ENCODE measurements at regions not wholly inside any gene's neighbourhood (a gene's known extent, or its start where the extent isn't known, plus 50 kb on each side); places are given as distances from the start of the nearest gene placed in this dataset.
"Not testable (repeated sequence)": the region's sequence is repeated elsewhere in the genome, so short reads cannot be mapped to it uniquely, and the experiment has no call there.

DNA sequence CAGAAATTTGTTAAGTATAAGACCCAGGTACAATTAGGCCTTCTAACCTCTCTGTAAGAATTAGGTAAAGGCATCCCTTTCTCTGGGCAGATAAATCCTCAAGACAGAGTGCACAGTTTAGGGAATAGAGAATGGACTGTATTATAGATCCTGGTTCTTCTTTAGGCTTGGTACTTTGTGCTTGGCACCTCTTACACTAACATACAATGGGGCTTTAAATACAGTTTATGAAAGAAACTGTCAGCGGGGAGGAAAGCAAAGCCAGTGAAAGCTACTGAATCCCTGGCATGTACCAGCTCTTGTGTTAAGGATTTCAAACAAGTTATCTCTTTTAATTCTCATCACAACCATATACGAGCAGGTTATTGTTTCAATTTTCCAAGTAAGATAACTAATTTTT is 1350.0 kb downstream of the ADGRL3 start:
- DNase-seq (no peak), ATAC-seq (ENCODE audit: poor library complexity) (no peak)
- intact Hi-C loops (cut with DNase I): no loop called here

- ATAC-seq (ENCODE audit: poor library complexity) (no peak), DNase-seq (no peak)
- intact Hi-C loops (cut with DNase I): no loop called here
Measured at GRCh38 chr4:62549601-62550000, 1349.5 kb downstream of the ADGRL3 start.

DNA sequence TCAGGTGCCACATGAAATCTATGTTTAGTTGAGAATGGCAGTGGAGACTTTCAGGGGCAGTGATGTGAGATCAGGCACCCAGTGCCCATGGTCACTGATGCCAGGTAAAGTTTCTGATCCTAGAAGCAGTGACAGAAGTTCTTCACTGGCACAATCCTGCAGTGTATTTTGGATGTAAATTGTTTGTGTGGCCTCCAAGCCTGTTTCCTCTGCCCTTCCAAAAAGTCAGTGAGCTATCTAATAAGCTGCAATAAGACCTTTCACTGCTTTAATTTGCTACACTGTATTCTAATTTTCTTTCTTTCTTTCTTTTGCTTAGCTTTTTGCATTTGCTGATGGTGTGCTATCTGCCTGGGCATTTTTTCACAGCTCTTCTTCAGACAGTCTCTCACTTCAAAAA is 1348.6 kb downstream of the ADGRL3 start:
- intact Hi-C loops (cut with DNase I): no loop called here
- DNase-seq (no peak), ATAC-seq (ENCODE audit: poor library complexity) (peak; percentile 70)

DNA sequence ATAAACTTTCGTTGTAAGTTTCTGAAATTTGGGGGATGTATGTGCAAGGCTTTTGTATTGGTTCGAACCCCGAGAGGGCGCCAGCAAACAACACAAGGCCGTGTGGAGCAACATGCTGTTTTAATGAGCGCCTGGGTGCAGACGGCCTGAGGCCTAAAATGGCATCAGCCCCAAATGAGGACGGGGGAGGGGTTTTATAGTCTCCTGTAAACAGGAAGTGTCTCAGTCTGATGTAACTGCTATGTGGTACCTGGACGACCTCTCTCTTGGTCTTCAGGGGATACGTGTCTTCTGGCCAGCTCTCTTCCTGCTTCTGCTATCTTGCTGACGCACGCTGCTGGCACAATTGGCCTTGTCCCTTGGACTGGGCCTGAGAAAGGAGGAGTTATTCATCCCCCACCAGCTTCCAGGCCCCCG is 1348.0 kb downstream of the ADGRL3 start:
- intact Hi-C loops (cut with DNase I): no loop called here
- ATAC-seq (ENCODE audit: poor library complexity): peak; percentile 79

GRCh38 chr4:62544428-62544827 is 1344.3 kb downstream of the ADGRL3 start:
- intact Hi-C loops (cut with DNase I): no loop called here
- no peak for ATAC-seq (ENCODE audit: poor library complexity)
- DNase-seq: no peak

More for the DNA sequence above, 1348.0 kb downstream of the ADGRL3 start:
- DNase-seq: peak; percentile 77

DNA sequence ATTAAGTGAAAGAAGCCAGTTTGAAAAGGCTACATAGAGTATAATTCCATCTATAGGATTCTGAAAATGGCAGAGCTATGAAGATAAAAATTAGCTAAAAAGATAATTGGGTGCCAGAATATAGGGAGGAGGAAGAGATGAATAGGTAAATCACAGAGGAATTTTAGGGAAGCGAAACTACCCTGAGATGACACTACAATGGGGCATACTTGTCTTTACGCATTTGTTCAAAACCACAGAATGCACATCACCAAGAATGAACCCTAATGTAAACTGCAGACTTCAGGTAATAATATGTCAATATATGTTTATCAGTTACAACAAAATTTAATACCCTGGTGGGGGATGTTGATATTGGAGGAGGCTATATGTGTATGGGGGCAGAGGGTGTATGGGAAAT is 1342.9 kb downstream of the ADGRL3 start:
- ATAC-seq (ENCODE audit: poor library complexity) (no peak), DNase-seq (no peak)
- intact Hi-C loops (cut with DNase I): no loop called here

- ATAC-seq (ENCODE audit: poor library complexity): no peak
Measured at GRCh38 chr4:62533573-62533972, 1333.4 kb downstream of the ADGRL3 start.

GRCh38 chr4:62531731-62532130 is 1331.6 kb downstream of the ADGRL3 start:
- intact Hi-C loops (cut with DNase I): no loop called here
- ATAC-seq (ENCODE audit: poor library complexity): no peak

More at GRCh38 chr4:62533573-62533972, 1333.4 kb downstream of the ADGRL3 start:
- no peak for DNase-seq
- intact Hi-C loops (cut with DNase I): no loop called here

GRCh38 chr4:62531264-62531663 is 1331.1 kb downstream of the ADGRL3 start:
- DNase-seq (no peak), ATAC-seq (ENCODE audit: poor library complexity) (no peak)
- intact Hi-C loops (cut with DNase I): no loop called here

More at GRCh38 chr4:62531731-62532130, 1331.6 kb downstream of the ADGRL3 start:
- no peak for DNase-seq

DNA sequence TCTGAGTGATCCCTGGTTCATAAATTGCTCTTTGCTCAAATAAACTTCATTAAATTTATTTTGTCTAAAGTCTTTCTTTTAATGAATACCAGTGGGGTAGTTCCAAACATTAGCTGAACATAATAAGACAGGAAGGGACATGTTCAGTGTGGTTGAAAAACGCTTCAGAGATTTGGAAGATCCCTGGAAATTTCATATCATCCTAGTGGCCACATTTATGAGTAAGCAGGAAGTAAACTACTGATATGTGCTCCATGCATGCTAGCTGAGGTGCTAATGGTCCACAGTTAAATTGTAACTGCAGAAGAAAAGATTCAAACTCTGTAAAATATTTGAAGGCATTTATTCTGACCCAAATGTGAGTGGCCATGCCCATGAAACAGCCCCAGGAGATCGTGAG is 1328.7 kb downstream of the ADGRL3 start:
- DNase-seq: no peak
- intact Hi-C loops (cut with DNase I): no loop called here
- ATAC-seq (ENCODE audit: poor library complexity): no peak

DNA sequence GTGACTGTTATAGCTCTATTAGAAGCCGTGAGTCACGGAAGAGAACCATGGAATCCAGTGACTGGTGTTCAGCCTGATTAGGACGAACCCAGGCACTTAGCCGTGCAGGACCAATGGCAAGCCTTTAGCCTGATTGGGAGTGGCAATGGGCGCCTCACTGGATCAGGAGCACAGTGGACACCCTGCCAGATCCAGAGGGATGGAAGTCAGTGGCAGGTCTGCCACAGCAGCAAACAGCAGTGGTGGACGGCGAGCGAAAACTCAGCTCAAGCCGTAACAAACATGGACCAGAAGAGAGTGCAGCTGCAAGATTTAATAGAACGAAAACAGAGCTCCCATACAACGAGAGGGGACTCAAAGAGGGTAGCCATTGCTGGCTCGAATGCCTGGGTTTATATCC is 1326.5 kb downstream of the ADGRL3 start:
- no peak for ATAC-seq (ENCODE audit: poor library complexity)
- no peak for DNase-seq
- intact Hi-C loops (cut with DNase I): no loop called here

DNA sequence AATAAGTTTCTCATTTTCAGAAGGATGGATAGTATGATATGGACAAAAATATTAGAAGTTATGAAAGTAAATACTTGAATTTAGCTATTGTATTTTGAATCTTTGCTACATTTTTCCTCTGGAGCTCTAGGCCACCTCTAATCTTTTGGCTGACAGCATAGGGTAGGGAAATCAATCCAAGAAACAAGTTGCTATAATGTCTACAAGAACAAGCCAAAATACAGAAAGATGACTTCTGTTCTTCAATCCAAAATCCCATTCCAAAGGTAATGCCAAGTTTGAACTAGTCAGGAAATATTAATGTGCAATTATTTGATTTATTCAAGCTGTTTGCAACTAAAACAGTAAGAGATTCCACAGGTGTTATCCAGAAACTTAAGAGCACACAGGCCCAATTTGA is 1323.1 kb downstream of the ADGRL3 start:
- ATAC-seq (ENCODE audit: poor library complexity) (no peak), DNase-seq (no peak)
- intact Hi-C loops (cut with DNase I): no loop called here

- ATAC-seq (ENCODE audit: poor library complexity): no peak
- intact Hi-C loops (cut with DNase I): no loop called here
- DNase-seq: no peak
Measured at GRCh38 chr4:62522273-62522672, 1322.1 kb downstream of the ADGRL3 start.

DNA sequence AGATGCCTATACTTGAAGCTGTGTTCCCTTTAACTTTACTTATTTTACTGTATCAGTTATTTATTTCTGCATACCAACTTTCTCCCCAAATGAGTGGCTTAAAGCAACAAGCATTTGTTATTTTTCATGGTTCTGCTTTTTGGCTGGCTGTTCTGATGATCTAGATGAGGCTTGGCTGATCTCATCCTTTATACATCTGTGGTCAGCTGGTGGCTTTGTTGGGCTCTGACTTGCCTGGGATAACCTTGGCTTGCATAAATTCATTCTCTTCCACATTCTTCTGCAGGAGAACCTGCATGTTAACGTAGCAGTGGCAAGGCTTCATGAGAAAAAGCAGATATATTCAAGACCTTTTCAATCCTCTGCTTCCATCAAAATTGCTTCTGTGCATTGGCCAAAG is 1317.6 kb downstream of the ADGRL3 start:
- DNase-seq (no peak), ATAC-seq (ENCODE audit: poor library complexity) (no peak)
- intact Hi-C loops (cut with DNase I): no loop called here

- no peak for ATAC-seq (ENCODE audit: poor library complexity)
- DNase-seq: no peak
- intact Hi-C loops (cut with DNase I): no loop called here
Measured at GRCh38 chr4:62513306-62513705, 1313.2 kb downstream of the ADGRL3 start.

- intact Hi-C loops (cut with DNase I): no loop called here
Measured at GRCh38 chr4:62512271-62512670, 1312.1 kb downstream of the ADGRL3 start.

GRCh38 chr4:62510228-62510627 is 1310.1 kb downstream of the ADGRL3 start:
- DNase-seq: no peak
- ATAC-seq (ENCODE audit: poor library complexity): no peak
- intact Hi-C loops (cut with DNase I): no loop called here

More at GRCh38 chr4:62512271-62512670, 1312.1 kb downstream of the ADGRL3 start:
- ATAC-seq (ENCODE audit: poor library complexity): no peak
- no peak for DNase-seq

DNA sequence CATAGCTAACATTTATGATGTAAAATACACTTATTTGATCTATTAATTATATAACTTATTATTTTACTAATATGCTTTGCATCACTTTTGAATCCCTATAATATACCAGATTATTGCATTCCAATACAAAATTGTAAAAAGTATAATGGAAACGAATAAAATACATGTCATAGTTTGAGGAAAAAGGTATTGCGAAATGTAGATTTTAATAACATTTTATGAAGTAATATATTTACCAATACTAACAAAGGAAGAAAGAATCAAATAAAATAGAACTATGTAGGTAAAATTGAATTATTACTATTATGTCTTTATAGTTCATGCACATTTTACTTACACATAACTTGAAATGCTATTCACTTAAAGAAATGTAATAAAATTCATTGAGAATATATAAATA is 1300.2 kb downstream of the ADGRL3 start:
- ATAC-seq (ENCODE audit: poor library complexity): no peak

GRCh38 chr4:62495032-62495431 is 1294.9 kb downstream of the ADGRL3 start:
- DNase-seq (no peak), ATAC-seq (ENCODE audit: poor library complexity) (no peak)
- intact Hi-C loops (cut with DNase I): no loop called here

More for the DNA sequence above, 1300.2 kb downstream of the ADGRL3 start:
- intact Hi-C loops (cut with DNase I): no loop called here
- DNase-seq: no peak

GRCh38 chr4:62491756-62492155 is 1291.6 kb downstream of the ADGRL3 start:
- DNase-seq; ATAC-seq (ENCODE audit: poor library complexity); intact Hi-C loops (cut with DNase I): not testable (repeated sequence)

DNA sequence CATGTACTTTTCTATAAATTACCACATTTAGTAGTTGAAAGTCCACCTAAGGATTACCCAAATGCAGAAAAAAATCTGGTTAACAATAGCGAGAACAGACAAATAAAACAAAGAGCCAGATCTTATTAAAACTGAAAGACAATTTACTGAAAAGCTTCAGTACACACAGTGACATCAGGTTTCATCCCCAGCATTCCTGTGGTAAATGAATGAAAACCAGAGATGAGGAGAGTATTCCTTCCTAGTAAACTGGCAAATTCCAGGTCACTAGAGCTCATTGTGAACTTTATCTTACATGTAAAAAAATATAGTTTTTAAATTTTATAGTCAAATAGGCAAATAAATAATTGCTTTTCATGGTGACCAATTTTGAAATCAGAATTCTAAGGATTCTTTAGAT is 1290.5 kb downstream of the ADGRL3 start:
- intact Hi-C loops (cut with DNase I): no loop called here
- no peak for DNase-seq
- ATAC-seq (ENCODE audit: poor library complexity): no peak

Measured in Right ventricle myocardium superior (tissue), 1 donor.